A673 (cell line): ENCODE measurements at regions not wholly inside any gene's neighbourhood (a gene's known extent, or its start where the extent isn't known, plus 50 kb on each side); places are given as distances from the start of the nearest gene placed in this dataset.

Experiments used
- BruUV-seq: library from RNA; stranded (reverse); fragments of 400-500 nt; replicated peaks from 2 replicates; lab custom pipeline; 2021; lab: Mats Ljungman, UMichigan
- CTCF ChIA-PET: fragments of 300-600 bp; sonication (Branson Sonifier 250); formaldehyde crosslinking; loops from one replicate; lab custom pipeline; 2022; ENCODE audit warnings: antibody characterized with exemption; lab: Charles Lee
- POLR2A ChIA-PET: fragments of 300-600 bp; sonication (Branson Sonifier 250); formaldehyde crosslinking; loops from one replicate; lab custom pipeline; 2022; ENCODE audit warnings: antibody characterized with exemption; ENCODE audit not compliant: low non-redundant PET; lab: Charles Lee
- DNase-seq: peaks from one replicate; pipeline ENCODE4 v3.0.0-alpha.2; 2015; ENCODE audit warnings: low spot score
- H3K27ac ChIP-seq: fragments of 200-600 bp; sonication (generic); 2 replicates; pipeline ENCODE4 v1.5.1; 2016; ENCODE audit warnings: mixed run types, low read depth, mild to moderate bottlenecking, mixed read lengths, antibody characterized with exemption, low read length; ENCODE audit not compliant: poor library complexity, severe bottlenecking
- H3K27me3 ChIP-seq: fragments of 200-600 bp; sonication (generic); replicated peaks from 2 replicates; pipeline ENCODE4 v1.6.1; 2017; ENCODE audit warnings: mixed run types, low read depth, mild to moderate bottlenecking, mixed read lengths, antibody characterized with exemption, low read length; ENCODE audit not compliant: insufficient read depth, poor library complexity
- H3K36me3 ChIP-seq: fragments of 200-600 bp; sonication (generic); 2 replicates; pipeline ENCODE4 v1.6.1; 2016; ENCODE audit warnings: mixed run types, mild to moderate bottlenecking, mixed read lengths, antibody characterized with exemption, low read length; ENCODE audit not compliant: insufficient read depth, poor library complexity, severe bottlenecking
- H3K4me1 ChIP-seq: fragments of 200-600 bp; sonication (generic); 2 replicates; pipeline ENCODE4 v1.6.1; 2017; ENCODE audit warnings: mixed run types, mild to moderate bottlenecking, mixed read lengths, antibody characterized with exemption, low read length; ENCODE audit not compliant: insufficient read depth, poor library complexity, severe bottlenecking
- H3K4me3 ChIP-seq: fragments of 200-600 bp; sonication (generic); 2 replicates; pipeline ENCODE4 v1.5.1; 2016; ENCODE audit warnings: low read depth, mixed run types, mild to moderate bottlenecking, mixed read lengths, low read length; ENCODE audit not compliant: poor library complexity, severe bottlenecking
- H3K9me3 ChIP-seq: fragments of 200-600 bp; sonication (generic); 2 replicates; pipeline ENCODE4 v1.6.1; 2016; ENCODE audit warnings: mixed run types, low read depth, mild to moderate bottlenecking, mixed read lengths, antibody characterized with exemption, low read length; ENCODE audit not compliant: poor library complexity, severe bottlenecking
- EZH2 ChIP-seq: fragments of 200-600 bp; sonication (generic); IDR thresholded peaks from 2 replicates; pipeline ENCODE4 v1.6.1; 2017; ENCODE audit warnings: borderline replicate concordance, low read depth, mild to moderate bottlenecking, mixed read lengths, antibody characterized with exemption, low read length; ENCODE audit not compliant: poor library complexity, severe bottlenecking
- intact Hi-C: fragments of 100-400 bp; cut with micrococcal nuclease; formaldehyde crosslinking; loops from one replicate; pipeline ENCODE4 v1.10.0; 2022; ENCODE audit not compliant: unreplicated experiment
- TF ChIP-seq, protein P1 (sequence below): fragments of 300-800, 200-600 bp; sonication (generic); conservative IDR thresholded peaks from 2 replicates; pipeline ENCODE4 v1.5.1; 2017; ENCODE audit warnings: low read depth, mild to moderate bottlenecking, antibody characterized with exemption, low read length, moderate library complexity, mixed read lengths

DNA sequence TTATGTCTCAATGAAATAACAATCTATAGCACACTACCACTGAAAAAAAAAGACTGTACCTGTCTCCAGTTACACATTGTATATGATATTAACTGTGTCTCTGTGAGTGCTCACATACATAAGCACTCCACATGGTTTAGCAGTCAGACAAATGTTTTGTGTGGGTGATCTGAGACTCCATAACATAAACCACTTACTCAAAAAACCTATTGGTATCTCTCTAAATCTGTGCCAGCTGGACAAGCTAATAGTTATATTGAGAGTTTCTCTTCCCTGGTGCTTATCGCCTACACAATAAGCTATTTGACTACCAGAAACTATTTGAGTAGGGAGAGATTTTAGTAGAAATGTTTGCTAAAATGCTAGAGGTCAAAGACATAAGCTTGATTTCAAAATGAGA is 190.1 kb upstream of the AGR3 start:
- Histone ChIP-seq H3K27ac (no peak overlapping the region), H3K4me1 (no peaks in the 10 kb centered on the region), H3K27me3 (no peaks in the 10 kb centered on the region), H3K4me3 (no peak overlapping the region), H3K9me3 (no peaks in the 10 kb centered on the region), H3K36me3 (no peaks in the 10 kb centered on the region)
- ChIA-PET CTCF (no interaction called here), POLR2A (no interaction called here)
- intact Hi-C loops = no loop called here
- BruUV-seq = no TSS peak
- TF ChIP-seq, protein P1, sequence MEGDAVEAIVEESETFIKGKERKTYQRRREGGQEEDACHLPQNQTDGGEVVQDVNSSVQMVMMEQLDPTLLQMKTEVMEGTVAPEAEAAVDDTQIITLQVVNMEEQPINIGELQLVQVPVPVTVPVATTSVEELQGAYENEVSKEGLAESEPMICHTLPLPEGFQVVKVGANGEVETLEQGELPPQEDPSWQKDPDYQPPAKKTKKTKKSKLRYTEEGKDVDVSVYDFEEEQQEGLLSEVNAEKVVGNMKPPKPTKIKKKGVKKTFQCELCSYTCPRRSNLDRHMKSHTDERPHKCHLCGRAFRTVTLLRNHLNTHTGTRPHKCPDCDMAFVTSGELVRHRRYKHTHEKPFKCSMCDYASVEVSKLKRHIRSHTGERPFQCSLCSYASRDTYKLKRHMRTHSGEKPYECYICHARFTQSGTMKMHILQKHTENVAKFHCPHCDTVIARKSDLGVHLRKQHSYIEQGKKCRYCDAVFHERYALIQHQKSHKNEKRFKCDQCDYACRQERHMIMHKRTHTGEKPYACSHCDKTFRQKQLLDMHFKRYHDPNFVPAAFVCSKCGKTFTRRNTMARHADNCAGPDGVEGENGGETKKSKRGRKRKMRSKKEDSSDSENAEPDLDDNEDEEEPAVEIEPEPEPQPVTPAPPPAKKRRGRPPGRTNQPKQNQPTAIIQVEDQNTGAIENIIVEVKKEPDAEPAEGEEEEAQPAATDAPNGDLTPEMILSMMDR = no peak
- no peak for TF ChIP-seq EZH2
- no peak for DNase-seq

DNA sequence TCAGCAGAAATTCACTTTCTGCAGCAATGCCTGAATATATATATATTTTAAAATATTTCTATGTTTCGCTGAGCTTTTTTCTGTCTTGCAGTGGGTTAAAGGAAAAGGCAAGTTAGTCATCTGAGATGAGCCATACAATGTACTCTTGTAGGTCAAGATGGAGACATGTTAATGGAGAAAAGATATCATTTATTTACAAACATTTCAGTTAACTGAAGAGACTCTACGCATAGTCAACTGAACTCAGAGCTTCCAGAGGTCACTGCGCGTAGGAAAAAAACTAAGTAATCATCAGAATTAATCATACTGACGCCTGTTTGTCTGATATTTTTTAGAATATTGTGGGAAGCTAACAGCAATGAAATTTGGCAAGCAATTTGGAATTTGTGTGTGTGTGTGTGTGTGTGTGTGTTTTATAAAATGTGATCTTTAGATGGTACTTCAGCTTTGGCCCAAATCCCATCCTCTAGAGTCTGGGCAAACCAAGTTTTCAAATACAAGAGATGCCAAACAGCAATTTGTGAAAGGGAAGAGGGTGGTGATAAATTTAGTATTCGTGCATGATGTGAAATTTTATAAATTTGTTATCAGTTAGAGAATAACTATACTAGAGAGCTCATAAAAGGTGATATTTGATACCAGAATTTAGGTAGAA is 193.9 kb upstream of the AGR3 start:
- TF ChIP-seq, protein P1 = no peak
- TF ChIP-seq EZH2 = no peak
- intact Hi-C loops = no loop called here
- POLR2A ChIA-PET = no interaction called here
- H3K27me3 ChIP-seq = no peaks in the 10 kb centered on the region
- no peak overlapping the region for H3K27ac ChIP-seq
- peaks cover 3% of the 10 kb centered on the region for H3K4me1 ChIP-seq
- BruUV-seq = no TSS peak
- CTCF ChIA-PET = no interaction called here
- H3K36me3 ChIP-seq = no peaks in the 10 kb centered on the region
- H3K9me3 ChIP-seq = no peaks in the 10 kb centered on the region
- DNase-seq = no peak
- H3K4me3 ChIP-seq = no peak overlapping the region

DNA sequence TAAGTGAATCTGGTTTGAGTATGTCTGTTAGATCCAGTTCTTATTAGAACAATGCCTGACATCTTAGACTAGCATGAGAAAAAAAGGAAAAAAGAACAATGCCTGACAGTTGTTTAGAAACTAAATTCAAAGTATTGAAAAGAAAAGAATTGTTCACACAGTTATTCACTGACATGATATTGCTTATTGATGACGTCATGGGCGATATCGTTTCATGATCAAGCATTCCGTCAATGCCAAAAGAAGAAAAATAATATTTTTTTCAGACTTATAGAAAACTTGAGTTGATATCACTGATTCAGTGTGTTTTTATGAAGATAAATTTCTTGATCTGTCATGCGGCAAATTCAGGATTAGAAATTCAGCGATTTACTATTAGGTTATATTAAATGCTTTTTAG is 196.5 kb upstream of the AGR3 start:
- no peak for TF ChIP-seq EZH2
- TF ChIP-seq, protein P1 = no peak
- no peak for DNase-seq
- H3K4me1 ChIP-seq = peaks cover 3% of the 10 kb centered on the region
- no peaks in the 10 kb centered on the region for H3K9me3 ChIP-seq
- H3K27me3 ChIP-seq = no peaks in the 10 kb centered on the region
- H3K4me3 ChIP-seq = no peak overlapping the region
- H3K27ac ChIP-seq = no peak overlapping the region
- POLR2A ChIA-PET = no interaction called here
- intact Hi-C loops = no loop called here
- BruUV-seq = no TSS peak
- H3K36me3 ChIP-seq = no peaks in the 10 kb centered on the region
- CTCF ChIA-PET = no interaction called here
